ENCODE measurements at regions not wholly inside any gene's neighbourhood (a gene's known extent, or its start where the extent isn't known, plus 50 kb on each side); places are given as distances from the start of the nearest gene placed in this dataset.

- TF ChIP-seq MAX (IDR thresholded peaks at IDR 0.05; ENCODE audit: low read depth, low read length) (no peak), MYC (IDR thresholded peaks at IDR 0.05; ENCODE audit: low read depth, low read length) (no peak), POLR2A (IDR thresholded peaks at IDR 0.05; ENCODE audit: extremely low read depth, insufficient read length) (no peak)
- TF ChIP-seq, protein P1, sequence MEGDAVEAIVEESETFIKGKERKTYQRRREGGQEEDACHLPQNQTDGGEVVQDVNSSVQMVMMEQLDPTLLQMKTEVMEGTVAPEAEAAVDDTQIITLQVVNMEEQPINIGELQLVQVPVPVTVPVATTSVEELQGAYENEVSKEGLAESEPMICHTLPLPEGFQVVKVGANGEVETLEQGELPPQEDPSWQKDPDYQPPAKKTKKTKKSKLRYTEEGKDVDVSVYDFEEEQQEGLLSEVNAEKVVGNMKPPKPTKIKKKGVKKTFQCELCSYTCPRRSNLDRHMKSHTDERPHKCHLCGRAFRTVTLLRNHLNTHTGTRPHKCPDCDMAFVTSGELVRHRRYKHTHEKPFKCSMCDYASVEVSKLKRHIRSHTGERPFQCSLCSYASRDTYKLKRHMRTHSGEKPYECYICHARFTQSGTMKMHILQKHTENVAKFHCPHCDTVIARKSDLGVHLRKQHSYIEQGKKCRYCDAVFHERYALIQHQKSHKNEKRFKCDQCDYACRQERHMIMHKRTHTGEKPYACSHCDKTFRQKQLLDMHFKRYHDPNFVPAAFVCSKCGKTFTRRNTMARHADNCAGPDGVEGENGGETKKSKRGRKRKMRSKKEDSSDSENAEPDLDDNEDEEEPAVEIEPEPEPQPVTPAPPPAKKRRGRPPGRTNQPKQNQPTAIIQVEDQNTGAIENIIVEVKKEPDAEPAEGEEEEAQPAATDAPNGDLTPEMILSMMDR (IDR thresholded peaks at IDR 0.05; ENCODE audit: low read depth, low read length) = no peak
- H3K4me3 ChIP-seq (ENCODE audit: low read depth, low read length) = no peak overlapping the region
- no peak for DNase-seq (ENCODE audit: low read depth)
These were observed 489.1 kb downstream of the KCTD16 start for GRCh38 chr5:144659634-144660227.

DNA sequence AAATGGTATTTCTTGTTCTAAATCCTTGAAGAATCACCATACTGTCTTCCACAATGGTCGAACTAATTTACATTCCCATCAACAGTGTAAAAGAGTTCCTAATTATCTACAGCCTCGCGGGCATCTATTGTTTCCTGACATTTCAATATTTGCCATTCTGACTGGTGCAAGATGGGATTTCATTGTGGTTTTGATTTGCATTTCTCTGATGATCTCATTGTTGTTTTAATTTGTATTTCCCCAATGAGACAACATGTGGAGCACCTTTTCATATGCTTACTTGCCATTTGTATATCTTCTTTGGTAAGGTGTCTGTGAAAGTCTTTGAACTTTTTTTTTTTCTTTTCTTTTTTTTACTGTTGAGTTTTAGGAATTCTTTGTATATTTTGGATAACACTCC, 473.6 kb downstream of the KCTD16 start:
- no peak for TF ChIP-seq POLR2A (IDR thresholded peaks at IDR 0.05; ENCODE audit: extremely low read depth, insufficient read length)
- TF ChIP-seq, protein P1 (IDR thresholded peaks at IDR 0.05; ENCODE audit: low read depth, low read length) = no peak
- TF ChIP-seq MAX (IDR thresholded peaks at IDR 0.05; ENCODE audit: low read depth, low read length) = no peak
- no peak for TF ChIP-seq MYC (IDR thresholded peaks at IDR 0.05; ENCODE audit: low read depth, low read length)
- no peak for DNase-seq (ENCODE audit: low read depth)
- no peak overlapping the region for H3K4me3 ChIP-seq (ENCODE audit: low read depth, low read length)

DNA sequence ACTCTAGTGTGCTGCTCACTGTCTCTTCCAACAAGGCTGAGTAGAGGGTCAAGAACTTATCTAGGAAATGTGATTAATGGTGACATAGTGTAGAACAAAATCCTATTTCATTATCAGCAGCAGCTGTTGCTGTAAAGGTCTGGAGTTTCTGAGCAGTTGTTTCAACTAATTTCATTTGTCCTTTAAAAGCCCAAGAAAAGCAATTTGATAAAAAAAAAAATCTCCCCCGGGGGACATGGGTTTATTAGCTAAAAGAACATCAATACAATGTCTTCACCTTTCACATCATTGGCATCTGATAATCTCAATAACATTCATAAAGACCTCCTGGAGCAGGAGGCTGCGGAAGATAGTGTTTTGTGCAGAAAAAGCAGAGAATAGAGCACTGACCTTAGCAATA, 468.1 kb downstream of the KCTD16 start:
- no peak overlapping the region for H3K4me3 ChIP-seq (ENCODE audit: low read depth, low read length)
- DNase-seq (ENCODE audit: low read depth) = no peak
- TF ChIP-seq, protein P1 (IDR thresholded peaks at IDR 0.05; ENCODE audit: low read depth, low read length) = no peak
- TF ChIP-seq MYC (IDR thresholded peaks at IDR 0.05; ENCODE audit: low read depth, low read length) (no peak), MAX (IDR thresholded peaks at IDR 0.05; ENCODE audit: low read depth, low read length) (no peak), POLR2A (IDR thresholded peaks at IDR 0.05; ENCODE audit: extremely low read depth, insufficient read length) (no peak)

DNA sequence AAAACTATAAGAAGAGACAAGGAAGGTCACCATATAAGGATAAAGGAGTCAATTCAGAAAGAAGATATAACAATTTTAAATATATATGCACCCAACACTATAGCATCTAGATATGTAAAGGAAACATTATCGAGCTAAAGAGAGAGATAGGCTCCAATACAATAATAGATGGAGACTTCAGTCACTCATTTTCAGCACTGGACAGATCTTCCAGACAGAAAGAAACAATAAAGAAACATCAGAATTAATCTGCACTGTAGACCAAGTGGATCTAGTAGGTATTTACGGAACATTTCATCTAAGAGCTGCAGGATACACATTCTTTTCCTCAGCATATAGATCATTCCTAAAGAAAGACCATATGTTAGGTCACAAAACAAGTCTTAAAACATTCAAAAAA, 463.5 kb downstream of the KCTD16 start:
- no peak overlapping the region for H3K4me3 ChIP-seq (ENCODE audit: low read depth, low read length)
- DNase-seq (ENCODE audit: low read depth) = no peak
- no peak for TF ChIP-seq MAX (IDR thresholded peaks at IDR 0.05; ENCODE audit: low read depth, low read length)
- TF ChIP-seq MYC (IDR thresholded peaks at IDR 0.05; ENCODE audit: low read depth, low read length) = no peak
- TF ChIP-seq, protein P1 (IDR thresholded peaks at IDR 0.05; ENCODE audit: low read depth, low read length) = no peak
- no peak for TF ChIP-seq POLR2A (IDR thresholded peaks at IDR 0.05; ENCODE audit: extremely low read depth, insufficient read length)

GRCh38 chr5:144598451-144599068, 427.9 kb downstream of the KCTD16 start:
- no peak for DNase-seq (ENCODE audit: low read depth)
- TF ChIP-seq, protein P1 (IDR thresholded peaks at IDR 0.05; ENCODE audit: low read depth, low read length) = no peak
- no peak for TF ChIP-seq MAX (IDR thresholded peaks at IDR 0.05; ENCODE audit: low read depth, low read length)
- H3K4me3 ChIP-seq (ENCODE audit: low read depth, low read length) = no peak overlapping the region

All from NB4 (cell line).